ENCODE measurements at regions not wholly inside any gene's neighbourhood (a gene's known extent, or its start where the extent isn't known, plus 50 kb on each side); places are given as distances from the start of the nearest gene placed in this dataset.

GRCh38 chrY:19365321-19365720, 379.2 kb downstream of the KDM5D start:
- Histone ChIP-seq H3K4me1 (ENCODE audit: insufficient read depth, poor library complexity, severe bottlenecking) (peaks cover 8% of the 10 kb centered on the region), H3K36me3 (ENCODE audit: low read depth) (no peaks in the 10 kb centered on the region), H3K9me3 (ENCODE audit: severe bottlenecking) (no peaks in the 10 kb centered on the region), H3K4me3 (ENCODE audit: severe bottlenecking) (no peak overlapping the region), H3K27me3 (ENCODE audit: insufficient read depth, poor library complexity, severe bottlenecking) (no peaks in the 10 kb centered on the region), H3K27ac (ENCODE audit: poor library complexity, severe bottlenecking) (no peak overlapping the region)
- ATAC-seq (ENCODE audit: low read depth), result no peak; the same call in 2 of the 3 replicates
- no peak for DNase-seq (ENCODE audit: low spot score)
- no peak for TF ChIP-seq CTCF (IDR thresholded peaks at IDR 0.05; ENCODE audit: poor library complexity, severe bottlenecking)

- DNase-seq (ENCODE audit: low spot score), result no peak
- peaks cover 45% of the 10 kb centered on the region for H3K4me1 ChIP-seq (ENCODE audit: insufficient read depth, poor library complexity, severe bottlenecking)
- H3K4me3 ChIP-seq (ENCODE audit: severe bottlenecking), result no peak overlapping the region
- H3K9me3 ChIP-seq (ENCODE audit: severe bottlenecking), result no peaks in the 10 kb centered on the region
- no peak for ATAC-seq (ENCODE audit: low read depth)
- H3K27ac ChIP-seq (ENCODE audit: poor library complexity, severe bottlenecking), result peak overlapping the region; percentile 91
- TF ChIP-seq CTCF (IDR thresholded peaks at IDR 0.05; ENCODE audit: poor library complexity, severe bottlenecking), result no peak
- H3K27me3 ChIP-seq (ENCODE audit: insufficient read depth, poor library complexity, severe bottlenecking), result no peaks in the 10 kb centered on the region
- H3K36me3 ChIP-seq (ENCODE audit: low read depth), result no peaks in the 10 kb centered on the region
Measured at GRCh38 chrY:19357249-19357648, 387.3 kb downstream of the KDM5D start.

GRCh38 chrY:19356735-19357134, 387.8 kb downstream of the KDM5D start:
- Histone ChIP-seq H3K27me3 (ENCODE audit: insufficient read depth, poor library complexity, severe bottlenecking) (no peaks in the 10 kb centered on the region), H3K27ac (ENCODE audit: poor library complexity, severe bottlenecking) (peak overlapping the region; percentile 91), H3K4me1 (ENCODE audit: insufficient read depth, poor library complexity, severe bottlenecking) (peaks cover 45% of the 10 kb centered on the region), H3K9me3 (ENCODE audit: severe bottlenecking) (no peaks in the 10 kb centered on the region), H3K36me3 (ENCODE audit: low read depth) (no peaks in the 10 kb centered on the region), H3K4me3 (ENCODE audit: severe bottlenecking) (no peak overlapping the region)
- no peak for DNase-seq (ENCODE audit: low spot score)
- peak; percentile 41 for ATAC-seq (ENCODE audit: low read depth)
- no peak for TF ChIP-seq CTCF (IDR thresholded peaks at IDR 0.05; ENCODE audit: poor library complexity, severe bottlenecking)

GRCh38 chrY:19354857-19355173, 389.7 kb downstream of the KDM5D start:
- Histone ChIP-seq H3K27me3 (ENCODE audit: insufficient read depth, poor library complexity, severe bottlenecking) (no peaks in the 10 kb centered on the region), H3K36me3 (ENCODE audit: low read depth) (no peaks in the 10 kb centered on the region), H3K9me3 (ENCODE audit: severe bottlenecking) (no peaks in the 10 kb centered on the region), H3K4me3 (ENCODE audit: severe bottlenecking) (no peak overlapping the region), H3K27ac (ENCODE audit: poor library complexity, severe bottlenecking) (peak overlapping the region; percentile 91), H3K4me1 (ENCODE audit: insufficient read depth, poor library complexity, severe bottlenecking) (peaks cover 45% of the 10 kb centered on the region)
- TF ChIP-seq CTCF (IDR thresholded peaks at IDR 0.05; ENCODE audit: poor library complexity, severe bottlenecking), result no peak
- DNase-seq (ENCODE audit: low spot score), result no peak
- no peak for ATAC-seq (ENCODE audit: low read depth)

GRCh38 chrY:19354061-19354856, 390.3 kb downstream of the KDM5D start:
- H3K9me3 ChIP-seq (ENCODE audit: severe bottlenecking), result no peaks in the 10 kb centered on the region
- ATAC-seq (ENCODE audit: low read depth) (peak; percentile 100), DNase-seq (ENCODE audit: low spot score) (peak; percentile 92)
- no peak overlapping the region for H3K4me3 ChIP-seq (ENCODE audit: severe bottlenecking)
- no peak for TF ChIP-seq CTCF (IDR thresholded peaks at IDR 0.05; ENCODE audit: poor library complexity, severe bottlenecking)
- H3K36me3 ChIP-seq (ENCODE audit: low read depth), result no peaks in the 10 kb centered on the region
- H3K27me3 ChIP-seq (ENCODE audit: insufficient read depth, poor library complexity, severe bottlenecking), result no peaks in the 10 kb centered on the region
- H3K27ac ChIP-seq (ENCODE audit: poor library complexity, severe bottlenecking), result peak overlapping the region; percentile 91
- H3K4me1 ChIP-seq (ENCODE audit: insufficient read depth, poor library complexity, severe bottlenecking), result peaks cover 45% of the 10 kb centered on the region
